ENCODE measurements at regions not wholly inside any gene's neighbourhood (a gene's known extent, or its start where the extent isn't known, plus 50 kb on each side); places are given as distances from the start of the nearest gene placed in this dataset.

DNA sequence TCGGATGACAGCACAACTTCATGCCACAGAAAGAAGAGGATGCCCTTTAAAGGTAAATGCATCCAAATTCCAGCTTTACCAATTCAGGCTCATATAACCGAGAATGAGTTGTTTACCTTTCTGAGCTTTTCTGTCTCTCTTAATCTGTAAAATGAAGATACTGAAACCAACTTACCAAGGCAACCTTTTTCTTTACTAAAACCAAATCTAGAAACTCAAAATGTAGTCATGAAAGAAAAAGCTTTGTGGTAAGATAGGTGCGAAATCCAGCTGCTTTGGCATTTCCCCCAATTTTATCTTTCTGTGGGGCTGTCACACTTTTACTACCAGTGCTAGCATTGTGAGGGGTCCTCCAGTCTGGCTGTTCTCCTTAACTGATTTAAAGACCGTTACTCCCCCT, 240.4 kb downstream of the IKZF2 start:
- Histone ChIP-seq H3K27ac (no peak overlapping the region), H3K36me3 (no peaks in the 10 kb centered on the region), H3K27me3 (no peaks in the 10 kb centered on the region), H3K4me3 (no peak overlapping the region), H3K9me3 (peaks cover 0 to 5% (median 0%) of the 10 kb centered on the region in 11 donors), H3K4me1 (no peaks in the 10 kb centered on the region)
- TF ChIP-seq, protein P1, sequence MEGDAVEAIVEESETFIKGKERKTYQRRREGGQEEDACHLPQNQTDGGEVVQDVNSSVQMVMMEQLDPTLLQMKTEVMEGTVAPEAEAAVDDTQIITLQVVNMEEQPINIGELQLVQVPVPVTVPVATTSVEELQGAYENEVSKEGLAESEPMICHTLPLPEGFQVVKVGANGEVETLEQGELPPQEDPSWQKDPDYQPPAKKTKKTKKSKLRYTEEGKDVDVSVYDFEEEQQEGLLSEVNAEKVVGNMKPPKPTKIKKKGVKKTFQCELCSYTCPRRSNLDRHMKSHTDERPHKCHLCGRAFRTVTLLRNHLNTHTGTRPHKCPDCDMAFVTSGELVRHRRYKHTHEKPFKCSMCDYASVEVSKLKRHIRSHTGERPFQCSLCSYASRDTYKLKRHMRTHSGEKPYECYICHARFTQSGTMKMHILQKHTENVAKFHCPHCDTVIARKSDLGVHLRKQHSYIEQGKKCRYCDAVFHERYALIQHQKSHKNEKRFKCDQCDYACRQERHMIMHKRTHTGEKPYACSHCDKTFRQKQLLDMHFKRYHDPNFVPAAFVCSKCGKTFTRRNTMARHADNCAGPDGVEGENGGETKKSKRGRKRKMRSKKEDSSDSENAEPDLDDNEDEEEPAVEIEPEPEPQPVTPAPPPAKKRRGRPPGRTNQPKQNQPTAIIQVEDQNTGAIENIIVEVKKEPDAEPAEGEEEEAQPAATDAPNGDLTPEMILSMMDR (IDR thresholded peaks at IDR 0.05): no peak
- 76 to 84% methylated on average over 4 of the region's 4 CpGs for WGBS, 2 donors
- ATAC-seq: no peak
- DNase-seq: no peak
- intact Hi-C loops (cut with DNase I): no loop called here

GRCh38 chr2:212908682-212909435, 242.6 kb downstream of the IKZF2 start:
- 84 to 87% methylated on average over 4 of the region's 4 CpGs for WGBS, 2 donors

DNA sequence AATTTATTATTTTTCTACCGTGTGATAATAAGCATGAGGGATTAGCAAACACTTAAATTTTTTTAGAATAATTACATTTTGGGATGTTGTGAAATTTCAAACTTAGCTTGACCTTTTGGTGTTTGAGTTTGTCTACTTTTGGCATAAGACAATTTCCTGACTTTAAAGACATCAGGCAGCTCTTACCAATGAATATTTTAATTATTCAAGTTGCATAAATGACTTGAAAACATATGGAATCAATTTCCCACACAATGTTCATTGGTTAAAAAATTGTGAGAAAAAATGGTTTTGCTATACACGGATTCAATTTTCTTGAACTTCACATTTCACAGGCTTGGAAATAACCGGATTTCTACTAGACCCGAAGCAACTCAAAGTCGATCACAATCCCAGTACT, 243.4 kb downstream of the IKZF2 start:
- H3K4me3 ChIP-seq: no peak overlapping the region
- H3K36me3 ChIP-seq: no peaks in the 10 kb centered on the region
- TF ChIP-seq, protein P1 (IDR thresholded peaks at IDR 0.05): no peak
- 86 to 92% methylated on average over 5 of the region's 5 CpGs for WGBS, 2 donors
- no peak overlapping the region for H3K27ac ChIP-seq
- H3K4me1 ChIP-seq: peaks cover 0 to 6% (median 0%) of the 10 kb centered on the region in 9 donors
- H3K27me3 ChIP-seq: no peaks in the 10 kb centered on the region
- no peak for DNase-seq
- ATAC-seq: no peak
- intact Hi-C loops (cut with DNase I): loop anchor here in 1 of 10 donors (10.0 kb wide), 1 partner anchor 223 kb away; no protein-coding TSS in a partner anchor
- H3K9me3 ChIP-seq: peaks cover 0 to 5% (median 0%) of the 10 kb centered on the region in 11 donors

More at GRCh38 chr2:212908682-212909435, 242.6 kb downstream of the IKZF2 start:
- intact Hi-C loops (cut with DNase I): loop anchor here in 1 of 10 donors (10.0 kb wide), 1 partner anchor 224 kb away; no protein-coding TSS in a partner anchor
- no peak overlapping the region for H3K27ac ChIP-seq
- no peak for ATAC-seq
- peaks cover 0 to 6% (median 0%) of the 10 kb centered on the region in 9 donors for H3K4me1 ChIP-seq
- H3K27me3 ChIP-seq: no peaks in the 10 kb centered on the region
- H3K9me3 ChIP-seq: peaks cover 0 to 5% (median 0%) of the 10 kb centered on the region in 11 donors
- H3K36me3 ChIP-seq: no peaks in the 10 kb centered on the region
- TF ChIP-seq, protein P1 (IDR thresholded peaks at IDR 0.05): no peak
- DNase-seq: no peak
- H3K4me3 ChIP-seq: no peak overlapping the region

DNA sequence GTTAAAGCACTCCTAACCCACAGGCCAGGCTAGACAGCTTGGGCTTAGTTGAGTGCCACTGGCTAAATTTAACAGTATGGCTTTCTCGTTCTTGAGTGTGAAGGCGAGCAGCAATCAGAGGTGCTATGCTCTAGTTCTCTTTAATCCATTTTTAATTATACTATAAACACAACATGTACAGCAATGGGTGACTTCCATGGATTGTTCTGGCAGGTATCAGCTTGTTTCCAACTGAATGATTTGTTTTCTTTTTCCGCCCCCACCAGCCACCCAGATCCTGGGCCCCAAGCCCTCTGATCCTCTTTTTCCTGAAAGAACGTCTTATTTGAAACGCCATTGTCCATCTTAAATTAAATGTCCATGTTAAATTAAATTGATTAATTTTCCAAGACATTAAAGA, 244.8 kb downstream of the IKZF2 start:
- Histone ChIP-seq H3K36me3 (no peaks in the 10 kb centered on the region), H3K9me3 (peaks cover 0 to 5% (median 0%) of the 10 kb centered on the region in 11 donors), H3K27me3 (no peaks in the 10 kb centered on the region), H3K27ac (no peak overlapping the region), H3K4me1 (peaks cover 0 to 6% (median 0%) of the 10 kb centered on the region in 9 donors), H3K4me3 (no peak overlapping the region)
- WGBS, 2 donors: 80% methylated on average over 5 of the region's 5 CpGs
- ATAC-seq (no peak), DNase-seq (no peak)
- TF ChIP-seq, protein P1 (IDR thresholded peaks at IDR 0.05): no peak
- intact Hi-C loops (cut with DNase I): loop anchor here in 1 of 10 donors (10.0 kb wide), 1 partner anchor 222 kb away; no protein-coding TSS in a partner anchor
